ENCODE measurements at regions not wholly inside any gene's neighbourhood (a gene's known extent, or its start where the extent isn't known, plus 50 kb on each side); places are given as distances from the start of the nearest gene placed in this dataset.
"Not testable (repeated sequence)": the region's sequence is repeated elsewhere in the genome, so short reads cannot be mapped to it uniquely, and the experiment has no call there.

DNA sequence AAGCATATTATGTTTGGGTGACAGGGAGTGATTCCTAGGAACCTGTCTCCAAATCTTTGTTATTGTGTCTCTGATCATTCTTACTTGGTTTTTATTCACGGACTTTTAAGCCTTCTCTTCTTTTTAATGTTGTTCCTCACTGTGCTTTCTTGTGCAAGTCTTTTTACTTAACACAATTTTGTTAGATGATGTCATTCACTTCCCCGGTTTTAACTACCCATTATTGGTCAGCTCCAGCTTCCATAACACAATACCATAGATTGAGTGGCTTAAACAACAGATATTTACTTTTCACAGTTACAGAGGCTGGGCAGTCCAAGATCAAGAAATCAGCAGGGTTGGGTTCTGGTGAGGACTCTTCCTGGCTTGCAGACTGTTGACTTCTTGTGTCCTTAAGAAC is 436.3 kb upstream of the CBLB start:
- no peaks in the 10 kb centered on the region for H3K36me3 ChIP-seq (ENCODE audit: control insufficient read depth in 1 of 2, insufficient read depth in 2 of 2, low read length in 1 of 2)
- intact Hi-C loops (cut with DNase I), result no loop called here
- no peak for DNase-seq
- no peak overlapping the region for H3K27ac ChIP-seq (ENCODE audit: low read depth in 1 of 2, low read length in 2 of 2)
- ATAC-seq (ENCODE audit: low FRiP score), result no peak
- H3K27me3 ChIP-seq (ENCODE audit: control insufficient read depth in 1 of 2, insufficient read depth in 2 of 2, low read length in 1 of 2), result no peaks in the 10 kb centered on the region
- H3K4me3 ChIP-seq (ENCODE audit: low read length in 2 of 2), result no peak overlapping the region
- 67 to 69% methylated on average over 2 of the region's 2 CpGs for WGBS, 2 donors
- H3K9me3 ChIP-seq (ENCODE audit: control insufficient read depth, low read length), result no peaks in the 10 kb centered on the region
- no peaks in the 10 kb centered on the region for H3K4me1 ChIP-seq (ENCODE audit: control insufficient read depth in 1 of 2, insufficient read depth in 2 of 2, low read length in 2 of 2)

DNA sequence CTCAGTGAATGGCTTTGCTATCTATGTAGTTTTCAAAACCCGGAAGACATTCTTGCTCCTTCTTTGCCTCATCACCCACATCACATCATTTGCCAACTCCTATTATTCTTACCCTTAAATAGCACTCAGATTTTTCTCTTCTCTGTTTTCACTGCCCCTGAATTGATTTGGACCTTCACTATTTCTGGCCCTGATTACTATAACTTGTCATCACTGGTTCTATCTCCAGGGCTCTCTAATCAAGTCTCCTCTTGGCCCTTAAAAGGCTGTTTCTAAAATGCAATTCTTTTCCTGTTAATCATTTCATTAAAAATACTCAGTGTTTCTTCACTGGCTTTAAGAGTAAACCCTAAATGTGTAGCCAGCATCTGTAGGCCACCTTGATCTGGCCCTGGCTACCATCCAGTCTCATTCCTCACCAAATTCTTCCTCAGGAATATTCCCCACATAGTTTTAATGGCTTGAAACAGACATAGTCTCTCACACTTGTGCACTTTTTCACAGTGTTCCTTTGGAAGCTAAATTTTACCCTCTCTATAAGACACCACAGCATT is 437.1 kb upstream of the CBLB start:
- Histone ChIP-seq H3K4me3 (ENCODE audit: low read length in 2 of 2) (no peak overlapping the region), H3K27ac (ENCODE audit: low read depth in 1 of 2, low read length in 2 of 2) (no peak overlapping the region), H3K9me3 (ENCODE audit: control insufficient read depth, low read length) (no peaks in the 10 kb centered on the region), H3K27me3 (ENCODE audit: control insufficient read depth in 1 of 2, insufficient read depth in 2 of 2, low read length in 1 of 2) (no peaks in the 10 kb centered on the region), H3K36me3 (ENCODE audit: control insufficient read depth in 1 of 2, insufficient read depth in 2 of 2, low read length in 1 of 2) (no peaks in the 10 kb centered on the region), H3K4me1 (ENCODE audit: control insufficient read depth in 1 of 2, insufficient read depth in 2 of 2, low read length in 2 of 2) (no peaks in the 10 kb centered on the region)
- WGBS, 2 donors, result 42 to 83% methylated on average over 1 of the region's 1 CpG
- intact Hi-C loops (cut with DNase I), result no loop called here
- ATAC-seq (ENCODE audit: low FRiP score) (no peak), DNase-seq (no peak)

DNA sequence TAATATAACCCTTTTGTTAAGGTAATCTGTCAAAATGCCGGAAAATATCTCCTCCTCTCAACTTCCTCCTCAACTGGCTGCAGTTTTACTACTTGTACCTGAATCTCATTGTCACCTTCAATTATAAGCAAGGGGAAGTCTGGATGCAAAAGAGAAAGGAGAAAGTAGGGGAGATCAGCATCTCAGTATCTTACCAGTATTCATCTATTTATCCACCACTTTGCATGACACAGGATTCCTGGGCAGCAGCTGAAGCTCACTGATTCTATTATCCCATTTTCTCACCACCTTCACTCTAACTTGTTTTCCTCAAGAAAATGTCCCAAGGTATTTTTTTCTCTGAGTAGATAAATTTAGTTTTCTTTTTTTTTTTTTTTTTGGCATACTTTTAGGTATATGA is 440.5 kb upstream of the CBLB start:
- Histone ChIP-seq H3K27ac (ENCODE audit: low read depth in 1 of 2, low read length in 2 of 2) (no peak overlapping the region), H3K27me3 (ENCODE audit: control insufficient read depth in 1 of 2, insufficient read depth in 2 of 2, low read length in 1 of 2) (no peaks in the 10 kb centered on the region), H3K36me3 (ENCODE audit: control insufficient read depth in 1 of 2, insufficient read depth in 2 of 2, low read length in 1 of 2) (no peaks in the 10 kb centered on the region), H3K9me3 (ENCODE audit: control insufficient read depth, low read length) (no peaks in the 10 kb centered on the region), H3K4me3 (ENCODE audit: low read length in 2 of 2) (no peak overlapping the region), H3K4me1 (ENCODE audit: control insufficient read depth in 1 of 2, insufficient read depth in 2 of 2, low read length in 2 of 2) (no peaks in the 10 kb centered on the region)
- ATAC-seq (ENCODE audit: low FRiP score), result no peak
- no peak for DNase-seq
- intact Hi-C loops (cut with DNase I), result no loop called here
- 92 to 95% methylated on average over 1 of the region's 1 CpG for WGBS, 2 donors

GRCh38 chr3:106309798-106310197 is 441.0 kb upstream of the CBLB start:
- H3K4me3 ChIP-seq (ENCODE audit: low read length in 2 of 2); H3K36me3 ChIP-seq (ENCODE audit: control insufficient read depth in 1 of 2, insufficient read depth in 2 of 2, low read length in 1 of 2); intact Hi-C loops (cut with DNase I); H3K27ac ChIP-seq (ENCODE audit: low read depth in 1 of 2, low read length in 2 of 2); H3K27me3 ChIP-seq (ENCODE audit: control insufficient read depth in 1 of 2, insufficient read depth in 2 of 2, low read length in 1 of 2); ATAC-seq (ENCODE audit: low FRiP score); H3K4me1 ChIP-seq (ENCODE audit: control insufficient read depth in 1 of 2, insufficient read depth in 2 of 2, low read length in 2 of 2); DNase-seq; H3K9me3 ChIP-seq (ENCODE audit: control insufficient read depth, low read length): not testable (repeated sequence)
- 88 to 93% methylated on average over 4 of the region's 4 CpGs for WGBS, 2 donors

DNA sequence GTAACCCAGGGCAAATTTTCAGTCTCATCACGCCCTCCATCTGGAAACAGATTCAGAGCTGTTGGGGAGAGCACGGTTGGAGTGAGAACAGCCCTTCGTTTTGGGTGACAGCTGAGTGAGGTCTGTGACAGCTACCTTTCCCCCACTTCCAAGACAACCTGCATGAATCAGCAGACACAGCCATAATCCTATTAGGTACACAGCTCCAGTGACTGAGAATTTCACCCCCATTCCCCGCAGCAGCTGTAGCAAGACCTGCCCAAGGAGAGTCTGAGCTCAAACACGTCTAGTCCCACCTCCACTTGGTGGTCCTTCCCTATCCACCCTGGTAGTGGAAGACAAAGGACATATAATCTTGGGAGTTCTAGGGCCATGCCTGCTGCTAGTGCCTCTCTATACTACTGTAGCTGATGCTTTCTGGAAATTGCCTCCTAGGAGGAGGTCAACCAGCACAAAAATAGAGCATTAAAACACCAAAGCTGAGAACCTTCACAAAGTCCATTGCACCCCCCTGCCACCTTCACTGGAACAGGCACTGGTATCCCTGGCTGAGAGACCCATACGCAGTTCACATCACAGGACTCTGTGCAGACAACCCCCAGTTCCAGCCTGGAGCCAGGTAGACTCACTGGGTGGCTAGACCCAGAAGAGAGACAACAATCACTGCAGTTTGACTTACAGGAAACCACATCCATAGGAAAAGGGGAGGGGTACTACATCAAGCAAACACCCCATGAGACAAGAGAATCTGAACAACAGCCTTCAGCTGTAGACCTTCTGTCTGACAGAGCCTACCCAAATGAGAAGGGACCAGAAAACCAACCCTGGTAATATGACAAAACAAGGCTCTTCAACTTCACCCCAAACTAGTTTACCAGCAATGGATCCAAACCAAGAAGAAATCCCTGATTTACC is 448.6 kb upstream of the CBLB start:
- WGBS, 2 donors, result 91 to 93% methylated on average over 6 of the region's 6 CpGs
- no peak overlapping the region for H3K4me3 ChIP-seq (ENCODE audit: low read length in 2 of 2)
- no peak overlapping the region for H3K27ac ChIP-seq (ENCODE audit: low read depth in 1 of 2, low read length in 2 of 2)
- H3K9me3 ChIP-seq (ENCODE audit: control insufficient read depth, low read length), result no peaks in the 10 kb centered on the region
- no peaks in the 10 kb centered on the region for H3K4me1 ChIP-seq (ENCODE audit: control insufficient read depth in 1 of 2, insufficient read depth in 2 of 2, low read length in 2 of 2)
- no peaks in the 10 kb centered on the region for H3K36me3 ChIP-seq (ENCODE audit: control insufficient read depth in 1 of 2, insufficient read depth in 2 of 2, low read length in 1 of 2)
- H3K27me3 ChIP-seq (ENCODE audit: control insufficient read depth in 1 of 2, insufficient read depth in 2 of 2, low read length in 1 of 2), result no peaks in the 10 kb centered on the region
- ATAC-seq (ENCODE audit: low FRiP score), result no peak
- intact Hi-C loops (cut with DNase I), result no loop called here
- DNase-seq, result no peak

GRCh38 chr3:106321438-106321837 is 452.6 kb upstream of the CBLB start:
- 83 to 97% methylated on average over 1 of the region's 1 CpG for WGBS, 2 donors
- DNase-seq; H3K27me3 ChIP-seq (ENCODE audit: control insufficient read depth in 1 of 2, insufficient read depth in 2 of 2, low read length in 1 of 2); H3K36me3 ChIP-seq (ENCODE audit: control insufficient read depth in 1 of 2, insufficient read depth in 2 of 2, low read length in 1 of 2); H3K4me1 ChIP-seq (ENCODE audit: control insufficient read depth in 1 of 2, insufficient read depth in 2 of 2, low read length in 2 of 2); H3K4me3 ChIP-seq (ENCODE audit: low read length in 2 of 2); H3K9me3 ChIP-seq (ENCODE audit: control insufficient read depth, low read length); H3K27ac ChIP-seq (ENCODE audit: low read depth in 1 of 2, low read length in 2 of 2); ATAC-seq (ENCODE audit: low FRiP score); intact Hi-C loops (cut with DNase I): not testable (repeated sequence)

GRCh38 chr3:106323586-106323985 is 454.8 kb upstream of the CBLB start:
- H3K27ac ChIP-seq (ENCODE audit: low read depth in 1 of 2, low read length in 2 of 2), result no peak overlapping the region
- intact Hi-C loops (cut with DNase I), result no loop called here
- no peaks in the 10 kb centered on the region for H3K4me1 ChIP-seq (ENCODE audit: control insufficient read depth in 1 of 2, insufficient read depth in 2 of 2, low read length in 2 of 2)
- H3K4me3 ChIP-seq (ENCODE audit: low read length in 2 of 2), result no peak overlapping the region
- no peaks in the 10 kb centered on the region for H3K36me3 ChIP-seq (ENCODE audit: control insufficient read depth in 1 of 2, insufficient read depth in 2 of 2, low read length in 1 of 2)
- DNase-seq, result no peak
- H3K27me3 ChIP-seq (ENCODE audit: control insufficient read depth in 1 of 2, insufficient read depth in 2 of 2, low read length in 1 of 2), result no peaks in the 10 kb centered on the region
- H3K9me3 ChIP-seq (ENCODE audit: control insufficient read depth, low read length), result peaks cover 3% of the 10 kb centered on the region
- no peak for ATAC-seq (ENCODE audit: low FRiP score)
- WGBS, 2 donors, result 63 to 68% methylated on average over 1 of the region's 1 CpG

- Histone ChIP-seq H3K27me3 (ENCODE audit: control insufficient read depth in 1 of 2, insufficient read depth in 2 of 2, low read length in 1 of 2) (no peaks in the 10 kb centered on the region), H3K36me3 (ENCODE audit: control insufficient read depth in 1 of 2, insufficient read depth in 2 of 2, low read length in 1 of 2) (no peaks in the 10 kb centered on the region), H3K4me1 (ENCODE audit: control insufficient read depth in 1 of 2, insufficient read depth in 2 of 2, low read length in 2 of 2) (no peaks in the 10 kb centered on the region), H3K9me3 (ENCODE audit: control insufficient read depth, low read length) (peaks cover 3% of the 10 kb centered on the region), H3K4me3 (ENCODE audit: low read length in 2 of 2) (no peak overlapping the region), H3K27ac (ENCODE audit: low read depth in 1 of 2, low read length in 2 of 2) (no peak overlapping the region)
- intact Hi-C loops (cut with DNase I), result no loop called here
- 31 to 34% methylated on average over 4 of the region's 4 CpGs for WGBS, 2 donors
- no peak for DNase-seq
- no peak for ATAC-seq (ENCODE audit: low FRiP score)
These were observed 458.3 kb upstream of the CBLB start for GRCh38 chr3:106326941-106327695.

All from aorta (tissue), 5 donors.